ENCODE measurements at regions not wholly inside any gene's neighbourhood (a gene's known extent, or its start where the extent isn't known, plus 50 kb on each side); places are given as distances from the start of the nearest gene placed in this dataset.

- DNase-seq (ENCODE audit: low spot score in 2 of 2): no peak
- no peaks in the 10 kb centered on the region for H3K9me3 ChIP-seq
- H3K36me3 ChIP-seq (replicated peaks): no peaks in the 10 kb centered on the region
- no peak overlapping the region for H3K4me3 ChIP-seq
- no peaks in the 10 kb centered on the region for H3K4me1 ChIP-seq
- no peaks in the 10 kb centered on the region for H3K27me3 ChIP-seq (ENCODE audit: low read depth)
- in situ Hi-C loops (cut with MboI; ENCODE audit: low sequenced_read_pairs): no loop called here
Observed at GRCh38 chr3:68334367-68334986, 597.9 kb downstream of the TAFA4 start.

GRCh38 chr3:68328049-68328448 is 604.3 kb downstream of the TAFA4 start:
- H3K9me3 ChIP-seq: no peaks in the 10 kb centered on the region
- H3K27me3 ChIP-seq (ENCODE audit: low read depth): no peaks in the 10 kb centered on the region
- in situ Hi-C loops (cut with MboI; ENCODE audit: low sequenced_read_pairs): no loop called here
- DNase-seq (ENCODE audit: low spot score in 2 of 2): no peak
- no peaks in the 10 kb centered on the region for H3K36me3 ChIP-seq (replicated peaks)
- H3K4me3 ChIP-seq: no peak overlapping the region
- H3K4me1 ChIP-seq: no peaks in the 10 kb centered on the region

GRCh38 chr3:68315964-68316363 is 616.4 kb downstream of the TAFA4 start:
- no peaks in the 10 kb centered on the region for H3K4me1 ChIP-seq
- H3K36me3 ChIP-seq (replicated peaks): no peaks in the 10 kb centered on the region
- in situ Hi-C loops (cut with MboI; ENCODE audit: low sequenced_read_pairs): no loop called here
- no peak overlapping the region for H3K4me3 ChIP-seq
- H3K27me3 ChIP-seq (ENCODE audit: low read depth): no peaks in the 10 kb centered on the region
- no peak for DNase-seq (ENCODE audit: low spot score in 2 of 2)
- no peaks in the 10 kb centered on the region for H3K9me3 ChIP-seq

- H3K4me1 ChIP-seq: no peaks in the 10 kb centered on the region
- no peak overlapping the region for H3K4me3 ChIP-seq
- H3K36me3 ChIP-seq (replicated peaks): no peaks in the 10 kb centered on the region
- no peaks in the 10 kb centered on the region for H3K9me3 ChIP-seq
- no peak for DNase-seq (ENCODE audit: low spot score in 2 of 2)
- in situ Hi-C loops (cut with MboI; ENCODE audit: low sequenced_read_pairs): no loop called here
- no peaks in the 10 kb centered on the region for H3K27me3 ChIP-seq (ENCODE audit: low read depth)
Observed at GRCh38 chr3:68315546-68315945, 616.8 kb downstream of the TAFA4 start.

GRCh38 chr3:68306571-68306970 is 625.8 kb downstream of the TAFA4 start:
- peak; percentile 5 to 42 for DNase-seq (ENCODE audit: low spot score in 2 of 2)
- in situ Hi-C loops (cut with MboI; ENCODE audit: low sequenced_read_pairs): no loop called here

GRCh38 chr3:68295457-68295856 is 636.9 kb downstream of the TAFA4 start:
- in situ Hi-C loops (cut with MboI; ENCODE audit: low sequenced_read_pairs): no loop called here
- Histone ChIP-seq H3K9me3 (no peaks in the 10 kb centered on the region), H3K27me3 (ENCODE audit: low read depth) (no peaks in the 10 kb centered on the region), H3K36me3 (replicated peaks) (no peaks in the 10 kb centered on the region), H3K4me1 (no peaks in the 10 kb centered on the region), H3K4me3 (no peak overlapping the region)
- DNase-seq (ENCODE audit: low spot score in 2 of 2): no peak

More at GRCh38 chr3:68306571-68306970, 625.8 kb downstream of the TAFA4 start:
- H3K4me1 ChIP-seq: no peaks in the 10 kb centered on the region
- no peaks in the 10 kb centered on the region for H3K27me3 ChIP-seq (ENCODE audit: low read depth)
- no peaks in the 10 kb centered on the region for H3K9me3 ChIP-seq
- H3K4me3 ChIP-seq: no peak overlapping the region
- H3K36me3 ChIP-seq (replicated peaks): no peaks in the 10 kb centered on the region

GRCh38 chr3:68290333-68290732 is 635.9 kb upstream of the SUCLG2 start:
- no peaks in the 10 kb centered on the region for H3K27me3 ChIP-seq (ENCODE audit: low read depth)
- no peaks in the 10 kb centered on the region for H3K9me3 ChIP-seq
- in situ Hi-C loops (cut with MboI; ENCODE audit: low sequenced_read_pairs): no loop called here
- no peaks in the 10 kb centered on the region for H3K4me1 ChIP-seq
- DNase-seq (ENCODE audit: low spot score in 2 of 2): no peak
- H3K36me3 ChIP-seq (replicated peaks): no peaks in the 10 kb centered on the region
- H3K4me3 ChIP-seq: no peak overlapping the region

- no peaks in the 10 kb centered on the region for H3K4me1 ChIP-seq
- no peaks in the 10 kb centered on the region for H3K9me3 ChIP-seq
- in situ Hi-C loops (cut with MboI; ENCODE audit: low sequenced_read_pairs): no loop called here
- H3K36me3 ChIP-seq (replicated peaks): no peaks in the 10 kb centered on the region
- H3K4me3 ChIP-seq: no peak overlapping the region
- no peak for DNase-seq (ENCODE audit: low spot score in 2 of 2)
- no peaks in the 10 kb centered on the region for H3K27me3 ChIP-seq (ENCODE audit: low read depth)
Observed at GRCh38 chr3:68288085-68288484, 633.7 kb upstream of the SUCLG2 start.

- no peaks in the 10 kb centered on the region for H3K9me3 ChIP-seq
- no peak for DNase-seq (ENCODE audit: low spot score in 2 of 2)
- H3K27me3 ChIP-seq (ENCODE audit: low read depth): no peaks in the 10 kb centered on the region
- H3K4me1 ChIP-seq: no peaks in the 10 kb centered on the region
- no peak overlapping the region for H3K4me3 ChIP-seq
- in situ Hi-C loops (cut with MboI; ENCODE audit: low sequenced_read_pairs): no loop called here
- no peaks in the 10 kb centered on the region for H3K36me3 ChIP-seq (replicated peaks)
Observed at GRCh38 chr3:68287101-68287500, 632.7 kb upstream of the SUCLG2 start.

- Histone ChIP-seq H3K4me1 (no peaks in the 10 kb centered on the region), H3K27me3 (ENCODE audit: low read depth) (no peaks in the 10 kb centered on the region), H3K9me3 (no peaks in the 10 kb centered on the region), H3K36me3 (replicated peaks) (no peaks in the 10 kb centered on the region), H3K4me3 (no peak overlapping the region)
- in situ Hi-C loops (cut with MboI; ENCODE audit: low sequenced_read_pairs): no loop called here
- no peak for DNase-seq (ENCODE audit: low spot score in 2 of 2)
Observed at GRCh38 chr3:68274286-68274685, 619.9 kb upstream of the SUCLG2 start.

GRCh38 chr3:68271145-68271544 is 616.7 kb upstream of the SUCLG2 start:
- Histone ChIP-seq H3K36me3 (replicated peaks) (no peaks in the 10 kb centered on the region), H3K9me3 (no peaks in the 10 kb centered on the region), H3K4me3 (no peak overlapping the region), H3K27me3 (ENCODE audit: low read depth) (no peaks in the 10 kb centered on the region), H3K4me1 (no peaks in the 10 kb centered on the region)
- in situ Hi-C loops (cut with MboI; ENCODE audit: low sequenced_read_pairs): no loop called here
- DNase-seq (ENCODE audit: low spot score in 2 of 2): no peak

GRCh38 chr3:68256635-68257223 is 602.3 kb upstream of the SUCLG2 start:
- Histone ChIP-seq H3K4me1 (no peaks in the 10 kb centered on the region), H3K27me3 (ENCODE audit: low read depth) (no peaks in the 10 kb centered on the region), H3K9me3 (no peaks in the 10 kb centered on the region), H3K4me3 (no peak overlapping the region), H3K36me3 (replicated peaks) (no peaks in the 10 kb centered on the region)
- in situ Hi-C loops (cut with MboI; ENCODE audit: low sequenced_read_pairs): no loop called here
- peak in 1 of 2 experiments; percentile 12 for DNase-seq (ENCODE audit: low spot score in 2 of 2)

GRCh38 chr3:68249265-68249664 is 594.9 kb upstream of the SUCLG2 start:
- in situ Hi-C loops (cut with MboI; ENCODE audit: low sequenced_read_pairs): no loop called here
- Histone ChIP-seq H3K27me3 (ENCODE audit: low read depth) (no peaks in the 10 kb centered on the region), H3K4me3 (no peak overlapping the region), H3K36me3 (replicated peaks) (no peaks in the 10 kb centered on the region), H3K4me1 (no peaks in the 10 kb centered on the region), H3K9me3 (no peaks in the 10 kb centered on the region)
- no peak for DNase-seq (ENCODE audit: low spot score in 2 of 2)

GRCh38 chr3:68242606-68243005 is 588.2 kb upstream of the SUCLG2 start:
- Histone ChIP-seq H3K27me3 (ENCODE audit: low read depth) (no peaks in the 10 kb centered on the region), H3K4me1 (no peaks in the 10 kb centered on the region), H3K4me3 (no peak overlapping the region), H3K9me3 (no peaks in the 10 kb centered on the region), H3K36me3 (replicated peaks) (no peaks in the 10 kb centered on the region)
- in situ Hi-C loops (cut with MboI; ENCODE audit: low sequenced_read_pairs): no loop called here
- DNase-seq (ENCODE audit: low spot score in 2 of 2): no peak

- in situ Hi-C loops (cut with MboI; ENCODE audit: low sequenced_read_pairs): no loop called here
Observed at GRCh38 chr3:68239542-68239941, 585.1 kb upstream of the SUCLG2 start.

More at GRCh38 chr3:68239542-68239941, 585.1 kb upstream of the SUCLG2 start:
- Histone ChIP-seq H3K4me1 (no peaks in the 10 kb centered on the region), H3K9me3 (no peaks in the 10 kb centered on the region), H3K4me3 (no peak overlapping the region), H3K36me3 (replicated peaks) (no peaks in the 10 kb centered on the region), H3K27me3 (ENCODE audit: low read depth) (no peaks in the 10 kb centered on the region)
- no peak for DNase-seq (ENCODE audit: low spot score in 2 of 2)
